ENCODE measurements at regions not wholly inside any gene's neighbourhood (a gene's known extent, or its start where the extent isn't known, plus 50 kb on each side); places are given as distances from the start of the nearest gene placed in this dataset.
"Not testable (repeated sequence)": the region's sequence is repeated elsewhere in the genome, so short reads cannot be mapped to it uniquely, and the experiment has no call there.

GRCh38 chr10:47705698-47706414 is 57.5 kb downstream of the SYT15B start:
- TF ChIP-seq CTCF (conservative IDR thresholded peaks at IDR 0.05; ENCODE audit: low read depth, low read length); EZH2 (IDR thresholded peaks at IDR 0.05; ENCODE audit: low read length, unreplicated experiment); EZH2phosphoT487 (IDR thresholded peaks at IDR 0.05; ENCODE audit: borderline replicate concordance, low read length): not testable (repeated sequence)

Data from PC-3 (cell line).